Medulla oblongata (tissue), 1 donor: ENCODE measurements at regions not wholly inside any gene's neighbourhood (a gene's known extent, or its start where the extent isn't known, plus 50 kb on each side); places are given as distances from the start of the nearest gene placed in this dataset.

Experiments used
- DNase-seq: peaks from one replicate; pipeline ENCODE4 v3.0.0-alpha.2; 2015; ENCODE audit errors: extremely low spot score

DNA sequence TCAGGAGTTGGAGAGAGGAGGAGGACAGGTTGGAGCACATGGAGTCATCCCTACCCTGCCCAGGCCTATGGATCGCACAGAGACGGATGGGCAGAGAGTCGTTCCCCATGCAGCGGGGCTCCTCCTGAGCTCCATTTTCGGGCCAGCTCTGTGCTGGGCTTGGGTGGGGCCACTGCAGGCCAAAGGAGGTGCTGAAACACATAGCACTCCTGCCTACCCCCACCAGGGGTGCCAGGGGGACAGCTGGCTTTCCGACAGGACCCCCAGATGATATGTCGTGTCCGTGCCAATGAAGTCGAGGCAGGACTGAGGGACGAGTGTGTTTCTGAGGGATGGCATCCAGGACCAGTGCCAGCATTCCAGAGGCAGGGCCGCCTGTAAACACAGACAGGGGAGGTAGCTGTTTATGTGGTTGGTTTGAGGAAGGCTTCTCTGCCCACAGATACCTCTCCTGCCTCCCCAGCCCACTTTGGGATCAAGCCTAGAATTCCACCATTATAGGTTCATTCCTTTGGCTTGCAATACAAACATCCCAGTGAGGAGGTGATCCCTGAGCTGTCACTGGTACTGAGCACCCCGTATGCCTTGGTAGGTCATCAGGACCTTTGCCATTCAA, 116.6 kb downstream of the GLI2 start:
- no peak for DNase-seq

GRCh38 chr2:120853306-120854013, 117.8 kb downstream of the GLI2 start:
- no peak for DNase-seq

DNA sequence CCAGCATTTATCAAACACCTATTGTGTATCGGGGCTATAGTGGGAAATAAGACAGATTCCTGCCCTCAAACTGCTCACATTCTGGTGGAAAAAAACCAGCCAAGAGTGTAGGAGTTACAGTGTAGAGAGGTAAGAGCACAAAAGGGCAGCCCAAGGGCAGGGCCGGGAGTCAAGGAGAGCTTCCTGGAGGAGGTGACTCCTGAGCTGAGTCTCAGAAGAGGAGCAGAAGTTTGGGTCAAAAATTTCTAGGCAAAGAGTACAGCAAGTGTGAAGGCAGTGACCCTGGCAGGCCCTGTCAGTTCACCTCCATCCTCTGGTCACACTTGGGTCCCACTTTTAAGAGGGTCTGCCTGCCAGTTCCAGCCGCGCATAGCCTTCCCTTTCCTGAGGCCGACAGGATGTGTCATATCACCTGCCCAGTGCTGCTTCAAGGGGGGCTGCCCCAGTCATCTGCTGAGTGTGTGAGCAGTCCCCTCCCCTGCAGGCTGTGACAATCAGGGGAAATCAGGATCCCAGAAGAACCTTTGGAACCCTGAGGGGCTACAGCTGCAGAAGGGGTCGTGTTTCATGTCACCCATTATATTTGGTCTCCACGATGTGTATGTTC, 118.4 kb downstream of the GLI2 start:
- DNase-seq, result no peak

DNA sequence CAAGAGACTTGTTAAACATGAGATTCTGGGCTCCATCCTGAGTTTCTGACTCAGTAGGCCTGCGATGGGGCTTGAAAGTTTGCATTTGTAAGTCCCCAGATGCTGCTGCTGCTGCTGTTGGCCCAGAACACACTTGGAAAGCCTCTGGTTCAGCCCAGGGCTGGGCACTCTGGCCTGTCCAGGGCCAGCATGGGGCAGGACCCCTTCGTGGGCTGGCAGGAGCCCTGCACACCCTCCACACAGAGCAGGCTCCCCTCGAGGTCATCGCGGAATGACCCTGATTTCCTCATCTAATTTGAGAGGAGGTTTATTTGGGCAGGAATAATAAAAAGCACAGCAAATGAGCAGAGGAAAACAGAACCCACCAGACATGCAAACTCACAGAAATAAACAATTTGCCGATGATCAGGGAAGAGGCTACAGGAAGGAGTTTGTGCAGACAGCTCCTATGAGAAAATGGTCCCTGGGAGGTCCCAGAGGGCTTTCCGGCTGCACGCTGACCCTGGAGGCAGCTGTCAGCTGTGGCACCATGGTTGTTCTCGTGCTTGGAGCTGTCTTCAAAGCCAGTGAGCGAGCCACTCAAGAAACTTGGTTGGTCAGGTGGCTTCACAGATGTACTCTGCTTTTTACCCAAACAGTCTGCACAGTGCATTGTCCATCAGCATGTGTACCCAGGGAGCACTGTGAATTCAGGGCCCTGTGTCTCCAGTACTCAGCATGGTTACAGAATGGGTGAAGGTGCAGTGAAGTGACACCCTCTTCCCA, 119.3 kb downstream of the GLI2 start:
- no peak for DNase-seq

- no peak for DNase-seq
These were observed 120.3 kb downstream of the GLI2 start for GRCh38 chr2:120855855-120856405.

- no peak for DNase-seq
These were observed 120.8 kb downstream of the GLI2 start for GRCh38 chr2:120856421-120856862.

DNA sequence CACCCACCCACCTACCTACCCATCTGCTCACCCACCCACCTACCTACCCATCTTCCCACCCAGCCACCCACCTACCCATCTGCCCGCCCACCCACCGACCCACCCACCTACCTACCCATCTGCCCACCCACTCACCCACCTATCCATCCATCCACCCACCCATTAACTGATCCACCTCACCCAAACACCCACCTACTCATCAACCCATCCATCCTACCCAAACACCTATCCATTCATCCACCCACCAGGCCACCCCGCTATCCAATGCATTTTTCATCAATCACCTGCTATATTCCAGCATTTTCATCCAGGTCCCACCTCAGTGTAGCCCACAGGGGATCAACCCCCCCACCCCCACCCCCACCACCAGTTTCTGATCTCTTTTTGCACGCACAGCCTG, 121.8 kb downstream of the GLI2 start:
- no peak for DNase-seq

DNA sequence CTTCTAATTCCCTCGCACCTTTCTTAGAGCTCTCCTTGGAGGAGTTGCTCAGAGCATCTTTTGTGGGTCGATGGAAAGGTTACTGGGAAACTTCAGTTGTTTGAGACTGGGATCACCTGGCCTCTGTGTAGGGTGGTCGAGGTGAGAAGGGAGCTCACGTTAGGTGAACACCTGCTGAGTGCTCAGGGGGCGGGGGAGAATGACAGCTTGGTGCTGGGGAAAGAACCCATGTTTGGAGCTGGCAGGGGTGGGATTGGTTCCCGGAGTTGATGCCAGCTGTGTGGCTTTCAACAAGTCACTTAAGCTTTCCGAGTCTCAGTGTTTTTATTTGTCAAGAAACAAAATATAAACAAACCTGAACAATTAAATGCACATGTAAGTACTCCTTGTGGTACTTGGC, 122.3 kb downstream of the GLI2 start:
- DNase-seq, result no peak

GRCh38 chr2:120858361-120859106, 122.9 kb downstream of the GLI2 start:
- peak; percentile 76 for DNase-seq

DNA sequence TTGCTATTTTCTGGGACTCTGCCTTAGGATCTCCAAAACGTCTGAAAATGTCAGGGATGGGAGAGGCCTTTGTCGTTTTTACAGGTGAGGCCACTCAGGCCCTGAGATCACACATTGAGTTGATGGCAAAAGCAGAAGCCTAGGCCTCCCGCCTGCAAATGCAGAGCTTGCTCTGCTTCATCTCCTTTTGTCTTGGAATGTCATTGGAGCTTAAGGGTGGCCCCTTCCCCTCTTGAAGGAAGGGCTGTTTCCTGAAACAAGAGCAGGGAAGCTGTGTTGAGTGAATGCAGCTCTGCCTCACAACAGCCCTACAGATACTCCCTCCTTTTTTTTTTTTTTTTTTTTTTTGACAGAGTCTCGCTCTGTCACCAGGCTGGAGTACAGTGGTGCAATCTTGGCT, 123.5 kb downstream of the GLI2 start:
- no peak for DNase-seq

DNA sequence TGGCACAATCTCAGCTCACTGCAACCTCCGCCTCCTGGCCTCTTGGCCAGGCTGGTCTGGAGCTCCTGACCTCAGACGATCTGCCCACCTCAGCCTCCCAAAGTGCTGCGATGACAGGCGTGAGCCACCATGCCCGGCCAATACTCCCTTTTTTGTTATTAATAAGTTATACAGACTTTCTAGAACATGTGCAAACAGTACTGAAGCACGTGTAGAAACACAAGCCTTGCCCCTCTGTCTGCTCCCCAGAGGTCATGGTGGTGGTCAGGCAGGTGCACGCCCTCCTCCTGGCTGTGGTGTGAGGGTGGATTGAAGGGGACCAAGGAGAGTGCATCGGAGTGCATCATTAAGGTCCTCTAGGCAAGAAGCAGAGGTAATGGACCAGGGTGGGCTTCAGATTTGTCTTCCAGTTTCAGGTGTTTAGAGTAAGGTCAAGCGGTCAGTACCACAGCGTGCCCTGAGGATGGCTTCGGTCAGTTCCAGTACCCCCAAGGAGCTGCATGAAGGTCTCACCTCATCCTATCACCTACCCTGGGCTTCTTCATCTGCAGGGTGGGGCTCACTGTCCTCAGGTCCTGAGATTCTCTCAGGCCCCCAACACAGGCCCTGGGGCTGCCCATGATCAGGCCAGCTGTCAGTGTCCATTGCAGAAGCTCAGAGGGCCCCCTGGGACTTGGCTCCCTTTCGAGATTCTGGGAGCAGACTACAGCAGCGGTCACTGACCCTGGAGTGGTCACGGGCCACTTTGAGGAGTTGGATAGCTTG, 124.3 kb downstream of the GLI2 start:
- no peak for DNase-seq

- DNase-seq, result no peak
These were observed 124.9 kb downstream of the GLI2 start for GRCh38 chr2:120860579-120860922.

GRCh38 chr2:120861191-120861575, 125.5 kb downstream of the GLI2 start:
- no peak for DNase-seq

GRCh38 chr2:120861576-120862191, 126.0 kb downstream of the GLI2 start:
- DNase-seq, result no peak

DNA sequence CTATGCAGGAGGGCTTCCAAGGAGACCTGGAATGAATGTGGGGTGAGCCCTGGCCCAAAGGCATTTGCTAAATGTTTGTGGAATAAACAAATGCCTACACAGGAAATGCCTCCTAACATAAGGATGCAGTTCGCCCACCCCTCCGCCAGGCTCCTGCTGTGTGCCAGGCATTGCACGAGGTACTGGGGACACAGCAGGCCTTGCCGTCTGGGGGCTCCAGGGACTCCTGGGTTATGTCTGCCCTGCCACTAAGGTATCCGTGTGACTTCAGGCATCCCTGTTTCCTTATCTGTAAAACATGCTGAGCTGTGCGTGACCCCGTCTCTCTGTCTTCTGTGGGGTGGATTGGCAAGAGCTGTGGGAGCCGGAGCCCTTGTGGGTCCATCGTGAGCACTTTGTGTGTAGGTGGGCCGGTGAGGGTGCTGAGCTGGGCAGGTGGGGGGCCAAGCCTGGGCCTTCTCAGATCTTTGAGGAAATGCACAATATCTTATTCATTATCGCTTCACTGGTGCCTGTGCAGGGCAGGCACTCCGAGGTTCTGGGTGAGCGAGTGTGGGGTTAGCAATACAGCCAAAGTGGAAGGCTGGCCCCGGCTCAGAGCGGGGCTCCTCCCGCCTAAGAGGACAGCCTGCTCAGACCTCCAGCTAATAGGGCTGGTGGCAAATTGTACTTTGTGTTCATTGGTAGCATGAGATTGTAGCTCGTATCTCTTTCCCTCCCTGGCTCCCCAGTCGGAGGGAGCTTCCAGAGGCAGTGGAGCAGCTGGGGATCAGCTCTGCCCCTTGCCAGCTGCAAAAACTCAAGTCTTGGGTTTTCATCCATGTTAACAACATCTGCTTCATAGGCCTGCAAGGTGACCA, 126.8 kb downstream of the GLI2 start:
- no peak for DNase-seq

DNA sequence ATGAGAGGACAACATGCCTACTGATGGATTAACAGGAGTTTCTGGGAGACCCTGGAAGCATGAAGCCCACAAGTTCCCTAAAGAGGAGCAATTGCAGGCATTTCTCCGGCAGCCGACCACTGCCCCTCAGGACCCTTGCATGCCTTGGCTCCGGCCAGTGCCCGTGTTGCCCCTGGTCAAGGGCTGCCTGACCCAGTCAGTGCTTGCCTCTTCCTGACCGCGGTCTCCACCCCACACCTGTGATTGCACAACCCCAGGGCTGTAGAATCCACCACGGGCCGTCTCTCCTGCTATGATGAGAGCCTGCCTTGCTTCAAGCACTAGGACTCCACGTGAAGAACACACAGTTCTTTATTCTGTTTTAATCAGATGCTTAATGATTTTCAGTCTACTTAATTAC, 127.5 kb downstream of the GLI2 start:
- no peak for DNase-seq

DNA sequence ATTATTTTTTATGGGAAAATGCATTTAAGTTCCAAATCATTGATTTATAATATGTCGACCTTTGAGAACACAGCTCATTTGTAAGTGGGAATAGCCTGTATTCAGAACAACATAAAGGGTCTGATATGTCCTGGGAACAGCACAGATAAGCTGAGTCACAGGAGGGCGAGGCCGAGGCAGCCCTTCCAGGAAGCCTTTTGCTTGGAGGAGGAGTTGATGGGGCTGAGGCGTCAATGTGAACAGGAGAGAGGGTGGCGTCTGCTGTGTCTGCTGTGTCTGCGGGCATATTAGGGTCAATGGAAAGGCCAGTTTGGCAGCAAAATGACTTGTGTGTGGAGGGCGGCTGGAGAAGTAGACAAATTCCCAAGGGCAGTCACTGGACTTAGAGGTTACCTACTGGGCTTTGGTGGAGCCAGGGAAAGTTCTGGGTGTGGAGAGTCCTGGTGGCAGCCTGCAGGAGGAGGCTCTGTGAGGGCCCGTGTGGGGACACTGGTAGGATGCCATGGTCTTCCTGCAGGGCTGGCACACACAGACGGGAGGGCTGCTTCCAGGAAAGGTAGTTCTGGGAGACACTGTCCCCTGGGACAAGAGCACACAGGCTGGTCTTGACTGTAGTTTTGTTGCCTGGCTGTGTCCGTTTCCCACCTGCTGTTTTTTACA, 128.1 kb downstream of the GLI2 start:
- DNase-seq, result no peak

GRCh38 chr2:120864981-120865380, 129.3 kb downstream of the GLI2 start:
- DNase-seq, result no peak

DNA sequence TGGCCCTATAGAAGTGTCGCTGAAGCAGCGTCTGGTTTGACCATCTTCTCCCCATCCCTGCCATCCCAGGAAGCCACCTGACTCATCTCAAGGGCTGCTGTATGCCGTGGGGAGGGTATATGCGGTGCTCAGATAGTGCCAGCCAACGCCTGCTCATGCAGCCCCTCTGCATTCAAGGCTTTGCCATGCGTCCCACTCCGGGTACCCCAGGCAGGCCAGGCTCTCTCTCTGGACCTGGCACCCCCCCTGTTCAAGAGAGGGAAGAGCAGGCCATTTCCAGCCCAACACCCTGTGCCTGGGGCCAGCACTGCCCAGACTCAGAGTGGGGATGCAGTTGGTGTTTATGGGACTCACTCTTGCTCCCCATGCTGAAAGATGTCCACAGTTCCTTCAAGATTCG, 130.0 kb downstream of the GLI2 start:
- DNase-seq, result no peak
